Glomerular visceral epithelial cell (primary cell): ENCODE measurements at regions not wholly inside any gene's neighbourhood (a gene's known extent, or its start where the extent isn't known, plus 50 kb on each side); places are given as distances from the start of the nearest gene placed in this dataset.

Experiments
- DNase-seq: peaks from one replicate; pipeline ENCODE4 v3.0.0-alpha.2; 2016; ENCODE audit errors: extremely low spot score

GRCh38 chr18:75533950-75534349 lies 106.4 kb upstream of the SMIM21 start:
- DNase-seq, result no peak

- no peak for DNase-seq
Measured at GRCh38 chr18:75533209-75533608, 105.7 kb upstream of the SMIM21 start.

GRCh38 chr18:75531851-75532459 lies 104.5 kb upstream of the SMIM21 start:
- DNase-seq, result no peak

- no peak for DNase-seq
Measured at GRCh38 chr18:75531212-75531850, 103.8 kb upstream of the SMIM21 start.

- DNase-seq, result no peak
Measured at GRCh38 chr18:75530566-75531211, 103.2 kb upstream of the SMIM21 start.

- DNase-seq, result no peak
Measured at GRCh38 chr18:75530118-75530517, 102.6 kb upstream of the SMIM21 start.

GRCh38 chr18:75529394-75529793 lies 101.9 kb upstream of the SMIM21 start:
- no peak for DNase-seq

GRCh38 chr18:75527848-75528685 lies 100.6 kb upstream of the SMIM21 start:
- no peak for DNase-seq

GRCh38 chr18:75526038-75526437 lies 98.5 kb upstream of the SMIM21 start:
- DNase-seq, result no peak

- no peak for DNase-seq
Measured at GRCh38 chr18:75525331-75525730, 97.8 kb upstream of the SMIM21 start.

GRCh38 chr18:75524841-75525240 lies 97.3 kb upstream of the SMIM21 start:
- DNase-seq, result no peak

- no peak for DNase-seq
Measured at GRCh38 chr18:75524181-75524580, 96.7 kb upstream of the SMIM21 start.

GRCh38 chr18:75521816-75522215 lies 94.3 kb upstream of the SMIM21 start:
- DNase-seq, result no peak

- no peak for DNase-seq
Measured at GRCh38 chr18:75518007-75518406, 90.5 kb upstream of the SMIM21 start.

- DNase-seq, result no peak
Measured at GRCh38 chr18:75517286-75517685, 89.8 kb upstream of the SMIM21 start.

GRCh38 chr18:75507636-75508035 lies 80.1 kb upstream of the SMIM21 start:
- no peak for DNase-seq

GRCh38 chr18:75506913-75507312 lies 79.4 kb upstream of the SMIM21 start:
- no peak for DNase-seq

- DNase-seq, result no peak
Measured at GRCh38 chr18:75504469-75504868, 77.0 kb upstream of the SMIM21 start.

GRCh38 chr18:75503615-75504014 lies 76.1 kb upstream of the SMIM21 start:
- no peak for DNase-seq

GRCh38 chr18:75502286-75502685 lies 74.8 kb upstream of the SMIM21 start:
- no peak for DNase-seq

GRCh38 chr18:75500545-75500944 lies 73.0 kb upstream of the SMIM21 start:
- DNase-seq, result no peak

GRCh38 chr18:75497576-75498235 lies 70.2 kb upstream of the SMIM21 start:
- no peak for DNase-seq
